ENCODE measurements at regions not wholly inside any gene's neighbourhood (a gene's known extent, or its start where the extent isn't known, plus 50 kb on each side); places are given as distances from the start of the nearest gene placed in this dataset.

DNA sequence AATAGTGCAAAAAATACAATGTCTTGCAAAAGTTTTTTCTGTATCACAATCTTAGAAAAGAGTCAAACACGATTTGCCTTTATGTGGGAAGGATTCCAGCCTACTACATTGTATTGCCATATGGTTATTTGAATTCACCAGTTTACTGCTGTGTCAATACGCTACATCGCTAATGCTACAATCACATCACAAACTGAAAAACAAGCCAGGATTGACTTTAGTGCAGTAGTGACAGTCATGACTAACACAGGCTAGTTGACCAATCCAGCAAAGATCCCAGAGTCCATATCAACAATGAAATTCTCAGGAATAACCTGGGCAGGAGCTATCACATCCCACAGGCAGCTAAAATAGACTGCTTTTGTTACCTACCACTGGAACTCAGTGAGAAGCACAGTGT, 67.0 kb downstream of the IL12A start:
- DNase-seq (ENCODE audit: low read depth): no peak
- TF ChIP-seq, protein P1, sequence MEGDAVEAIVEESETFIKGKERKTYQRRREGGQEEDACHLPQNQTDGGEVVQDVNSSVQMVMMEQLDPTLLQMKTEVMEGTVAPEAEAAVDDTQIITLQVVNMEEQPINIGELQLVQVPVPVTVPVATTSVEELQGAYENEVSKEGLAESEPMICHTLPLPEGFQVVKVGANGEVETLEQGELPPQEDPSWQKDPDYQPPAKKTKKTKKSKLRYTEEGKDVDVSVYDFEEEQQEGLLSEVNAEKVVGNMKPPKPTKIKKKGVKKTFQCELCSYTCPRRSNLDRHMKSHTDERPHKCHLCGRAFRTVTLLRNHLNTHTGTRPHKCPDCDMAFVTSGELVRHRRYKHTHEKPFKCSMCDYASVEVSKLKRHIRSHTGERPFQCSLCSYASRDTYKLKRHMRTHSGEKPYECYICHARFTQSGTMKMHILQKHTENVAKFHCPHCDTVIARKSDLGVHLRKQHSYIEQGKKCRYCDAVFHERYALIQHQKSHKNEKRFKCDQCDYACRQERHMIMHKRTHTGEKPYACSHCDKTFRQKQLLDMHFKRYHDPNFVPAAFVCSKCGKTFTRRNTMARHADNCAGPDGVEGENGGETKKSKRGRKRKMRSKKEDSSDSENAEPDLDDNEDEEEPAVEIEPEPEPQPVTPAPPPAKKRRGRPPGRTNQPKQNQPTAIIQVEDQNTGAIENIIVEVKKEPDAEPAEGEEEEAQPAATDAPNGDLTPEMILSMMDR (IDR thresholded peaks at IDR 0.05; ENCODE audit: control insufficient read depth, insufficient read depth, low read depth, low read length, missing control alignments): no peak
- no peak overlapping the region for H3K4me3 ChIP-seq (ENCODE audit: control insufficient read depth, low read depth, low read length)

DNA sequence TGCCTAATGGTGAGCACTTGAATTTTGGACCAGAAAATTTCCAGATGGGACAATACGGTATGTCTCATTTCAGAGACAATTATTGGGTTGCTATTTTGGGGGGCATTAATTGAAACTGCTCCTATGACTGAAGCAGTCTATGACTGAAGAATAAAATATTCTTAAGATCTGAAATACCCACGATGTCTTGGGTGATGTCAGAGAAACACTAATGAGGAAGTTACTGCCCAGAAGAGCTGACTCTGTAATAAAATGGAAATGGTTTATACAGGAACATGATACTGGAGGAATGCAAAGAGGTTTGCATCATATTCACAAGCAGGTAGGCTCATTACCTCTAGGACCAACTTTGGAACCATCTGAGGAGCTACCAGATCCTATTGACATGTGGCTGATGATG, 68.7 kb downstream of the IL12A start:
- TF ChIP-seq, protein P1 (IDR thresholded peaks at IDR 0.05; ENCODE audit: control insufficient read depth, insufficient read depth, low read depth, low read length, missing control alignments): no peak
- no peak overlapping the region for H3K4me3 ChIP-seq (ENCODE audit: control insufficient read depth, low read depth, low read length)
- no peak for DNase-seq (ENCODE audit: low read depth)

DNA sequence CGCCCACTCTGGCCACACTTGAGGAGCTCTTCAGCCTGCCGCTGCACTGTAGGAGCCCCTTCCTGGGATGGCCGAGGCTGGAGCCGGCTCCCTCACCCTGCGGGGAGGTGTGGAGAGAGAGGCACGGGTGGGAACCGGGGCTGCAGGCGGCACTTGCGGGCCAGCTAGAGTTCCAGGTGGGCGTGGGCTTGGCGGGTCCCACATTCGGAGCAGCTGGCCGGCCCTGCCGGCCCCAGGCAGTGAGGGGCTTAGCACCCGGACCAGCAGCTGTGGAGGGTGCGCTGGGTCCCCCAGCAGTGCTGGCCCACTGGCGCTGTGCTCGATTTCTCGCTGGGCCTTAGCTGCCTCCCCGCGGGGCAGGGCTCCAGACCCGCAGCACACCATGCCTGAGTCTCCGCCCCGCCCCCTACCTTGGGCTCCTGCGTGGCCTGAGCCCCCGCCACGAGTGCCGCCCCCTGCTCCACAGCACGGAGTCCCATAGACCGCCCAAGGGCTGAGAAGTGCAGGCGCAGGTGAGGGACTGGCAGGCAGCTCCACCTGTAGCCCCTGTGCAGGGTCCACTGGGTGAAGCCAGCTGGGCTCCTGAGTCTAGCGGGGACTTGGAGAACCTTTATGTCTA, 71.9 kb downstream of the IL12A start:
- TF ChIP-seq, protein P1 (IDR thresholded peaks at IDR 0.05; ENCODE audit: control insufficient read depth, insufficient read depth, low read depth, low read length, missing control alignments): no peak
- DNase-seq (ENCODE audit: low read depth): no peak
- H3K4me3 ChIP-seq (ENCODE audit: control insufficient read depth, low read depth, low read length): no peak overlapping the region

DNA sequence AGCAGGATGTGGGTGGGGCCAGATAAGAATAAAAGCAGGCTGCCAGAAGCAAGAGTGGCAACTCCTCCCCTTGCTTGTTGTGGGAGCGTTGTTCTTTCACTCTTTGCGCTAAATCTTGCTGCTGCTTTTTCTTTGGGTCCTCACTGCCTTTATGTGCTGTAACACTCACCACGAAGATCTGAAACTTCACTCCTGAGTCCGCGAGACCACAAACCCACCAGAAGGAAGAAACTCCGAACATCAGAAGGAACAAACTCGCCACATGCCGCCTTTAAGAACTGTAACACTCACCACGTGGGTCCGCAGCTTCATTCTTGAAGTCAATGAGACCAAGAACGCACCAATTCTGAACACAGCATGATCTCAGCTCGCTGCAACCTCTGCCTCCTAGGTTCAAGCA, 72.9 kb downstream of the IL12A start:
- no peak overlapping the region for H3K4me3 ChIP-seq (ENCODE audit: control insufficient read depth, low read depth, low read length)
- TF ChIP-seq, protein P1 (IDR thresholded peaks at IDR 0.05; ENCODE audit: control insufficient read depth, insufficient read depth, low read depth, low read length, missing control alignments): no peak
- no peak for DNase-seq (ENCODE audit: low read depth)

DNA sequence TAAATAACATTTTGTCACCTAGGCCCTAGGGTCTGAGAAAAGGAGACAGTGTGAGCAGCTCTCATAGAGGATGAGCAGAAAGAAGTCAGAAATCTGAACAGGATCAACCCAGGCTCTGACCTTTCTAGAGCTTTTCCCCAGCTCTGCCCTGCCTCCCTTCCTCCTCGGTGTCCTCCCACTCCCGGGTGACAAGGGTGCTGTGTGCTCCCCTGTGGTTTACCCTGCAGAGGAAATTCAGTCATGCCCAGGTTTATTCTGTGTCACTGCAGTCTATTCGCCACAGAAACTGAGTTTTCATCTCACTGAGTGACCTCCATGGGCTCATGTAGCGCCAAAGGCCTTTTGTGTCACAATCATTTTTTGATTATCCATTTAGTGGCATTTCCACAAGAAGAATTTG, 76.6 kb downstream of the IL12A start:
- TF ChIP-seq, protein P1 (IDR thresholded peaks at IDR 0.05; ENCODE audit: control insufficient read depth, insufficient read depth, low read depth, low read length, missing control alignments): no peak
- H3K4me3 ChIP-seq (ENCODE audit: control insufficient read depth, low read depth, low read length): no peak overlapping the region
- no peak for DNase-seq (ENCODE audit: low read depth)

DNA sequence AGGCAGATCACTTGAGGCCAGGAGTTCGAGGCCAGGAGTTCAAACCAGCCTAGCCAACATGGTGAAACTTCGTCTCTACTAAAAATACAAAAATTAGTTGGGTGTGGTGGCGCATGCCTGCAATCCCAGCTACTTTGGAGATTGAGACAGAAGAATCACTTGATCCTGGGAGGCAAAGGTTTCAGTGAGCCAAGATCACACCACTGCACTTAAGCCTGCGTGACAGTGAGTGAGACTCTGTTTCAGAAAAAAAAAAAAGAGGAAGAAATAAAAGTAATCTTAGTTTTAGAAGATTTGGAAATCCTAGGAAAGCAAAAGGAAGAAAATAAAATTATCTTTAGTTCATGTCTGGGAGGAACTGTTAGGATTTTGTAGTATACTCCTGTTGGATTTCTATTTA, 77.2 kb downstream of the IL12A start:
- no peak for DNase-seq (ENCODE audit: low read depth)
- H3K4me3 ChIP-seq (ENCODE audit: control insufficient read depth, low read depth, low read length): no peak overlapping the region
- TF ChIP-seq, protein P1 (IDR thresholded peaks at IDR 0.05; ENCODE audit: control insufficient read depth, insufficient read depth, low read depth, low read length, missing control alignments): no peak

DNA sequence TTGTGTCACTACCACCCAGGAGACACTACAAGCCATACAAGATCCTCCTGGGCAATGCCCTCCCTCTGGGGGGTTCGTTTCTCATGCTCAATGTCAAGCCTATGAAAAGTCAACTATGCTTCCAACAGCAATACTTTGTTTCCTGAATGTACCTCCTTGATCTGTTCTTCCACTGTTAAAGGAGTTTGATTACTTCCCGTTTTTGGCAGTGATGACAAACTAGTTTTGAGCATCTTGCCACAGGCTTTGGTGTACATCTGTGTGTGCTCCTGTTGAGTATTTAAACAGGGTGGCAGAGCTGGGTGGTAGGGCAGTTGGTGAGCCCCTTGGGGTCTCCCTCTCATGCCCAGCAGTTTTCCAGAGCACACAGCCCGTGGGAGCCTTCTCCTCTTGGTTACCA, 81.4 kb downstream of the IL12A start:
- no peak for DNase-seq (ENCODE audit: low read depth)
- TF ChIP-seq, protein P1 (IDR thresholded peaks at IDR 0.05; ENCODE audit: control insufficient read depth, insufficient read depth, low read depth, low read length, missing control alignments): no peak

More for the DNA sequence above, 81.4 kb downstream of the IL12A start:
- no peak overlapping the region for H3K4me3 ChIP-seq (ENCODE audit: control insufficient read depth, low read depth, low read length)
